DOHH2 (cell line): ENCODE measurements at regions not wholly inside any gene's neighbourhood (a gene's known extent, or its start where the extent isn't known, plus 50 kb on each side); places are given as distances from the start of the nearest gene placed in this dataset.

ENCODE experiments used
- H3F3A ChIP-seq: fragments of 200-600 bp; sonication (generic), shearing (Covaris generic); 2 replicates; pipeline ENCODE4 v1.6.0; 2016; ENCODE audit warnings: antibody characterized with exemption, mild to moderate bottlenecking; ENCODE audit not compliant: control insufficient read depth, insufficient read depth
- H3K27ac ChIP-seq: fragments of 200-600 bp; sonication (generic); 2 replicates; pipeline ENCODE4 v1.5.1; 2014; ENCODE audit warnings: low read depth, mild to moderate bottlenecking, low read length, moderate library complexity
- H3K27me3 ChIP-seq: fragments of 200-600 bp; sonication (generic); 2 replicates; pipeline ENCODE4 v1.6.1; 2014; ENCODE audit warnings: mild to moderate bottlenecking, low read length, mixed read lengths; ENCODE audit not compliant: control insufficient read depth
- H3K36me3 ChIP-seq: fragments of 200-600 bp; sonication (generic); 2 replicates; pipeline ENCODE4 v1.6.1; 2014; ENCODE audit warnings: mild to moderate bottlenecking, low read length, moderate library complexity, mixed read lengths; ENCODE audit not compliant: control insufficient read depth
- H3K4me1 ChIP-seq: fragments of 200-600 bp; sonication (generic); 2 replicates; pipeline ENCODE4 v1.6.1; 2014; ENCODE audit warnings: mild to moderate bottlenecking, low read length, mixed read lengths; ENCODE audit not compliant: control insufficient read depth
- H3K4me2 ChIP-seq: fragments of 200-600 bp; sonication (generic); 2 replicates; pipeline ENCODE4 v1.6.0; 2014; ENCODE audit warnings: mild to moderate bottlenecking, low read length, moderate library complexity
- H3K4me3 ChIP-seq: fragments of 200-600 bp; sonication (generic); 2 replicates; pipeline ENCODE4 v1.5.1; 2014; ENCODE audit warnings: mild to moderate bottlenecking, low read length, mixed read lengths
- H3K79me2 ChIP-seq: fragments of 200-600 bp; sonication (generic); 2 replicates; pipeline ENCODE4 v1.6.1; 2014; ENCODE audit warnings: mild to moderate bottlenecking, low read length, mixed read lengths; ENCODE audit not compliant: control insufficient read depth
- H3K9me2 ChIP-seq: fragments of 200-600 bp; sonication (generic); replicated peaks from 2 replicates; pipeline ENCODE4 v1.6.1; 2014; ENCODE audit warnings: mild to moderate bottlenecking, low read length, mixed read lengths; ENCODE audit not compliant: control insufficient read depth
- H3K9me3 ChIP-seq: fragments of 200-600 bp; sonication (generic); 2 replicates; pipeline ENCODE4 v1.6.1; 2014; ENCODE audit warnings: antibody characterized with exemption, low read length, mixed read lengths; ENCODE audit not compliant: control insufficient read depth, insufficient read depth
- H4K20me1 ChIP-seq: fragments of 200-600 bp; sonication (generic); 2 replicates; pipeline ENCODE4 v1.6.0; 2014; ENCODE audit warnings: low read depth, mild to moderate bottlenecking, antibody characterized with exemption, low read length, moderate library complexity; ENCODE audit not compliant: control insufficient read depth, insufficient read depth
- CTCF ChIP-seq: fragments of 200-600 bp; sonication (generic); IDR thresholded peaks from one replicate; pipeline ENCODE4 v1.5.1; 2014; ENCODE audit warnings: antibody characterized with exemption, mild to moderate bottlenecking, low read depth, low read length; ENCODE audit not compliant: poor library complexity, severe bottlenecking
- EZH2phosphoT487 ChIP-seq: fragments of 200-600 bp; sonication (generic); IDR thresholded peaks from 2 replicates; pipeline ENCODE4 v1.6.1; 2017; ENCODE audit warnings: borderline replicate concordance, mild to moderate bottlenecking, antibody characterized with exemption, low read length, moderate library complexity, mixed read lengths

- no peaks in the 10 kb centered on the region for H3F3A ChIP-seq
- no peak overlapping the region for H3K4me3 ChIP-seq
- H3K9me2 ChIP-seq = no peaks in the 10 kb centered on the region
- H3K9me3 ChIP-seq = peaks cover 4% of the 10 kb centered on the region; the same call in 1 of the 2 replicates
- peaks cover 2% of the 10 kb centered on the region; the same call in 1 of the 2 replicates for H3K4me1 ChIP-seq
- TF ChIP-seq CTCF (no peak), EZH2phosphoT487 (no peak)
- H3K4me2 ChIP-seq = no peak overlapping the region
- no peak overlapping the region for H3K27ac ChIP-seq
- H4K20me1 ChIP-seq = no peaks in the 10 kb centered on the region
- no peaks in the 10 kb centered on the region for H3K79me2 ChIP-seq
- H3K36me3 ChIP-seq = no peaks in the 10 kb centered on the region
- H3K27me3 ChIP-seq = no peaks in the 10 kb centered on the region
Observed at GRCh38 chr18:33959609-33960008, 265.1 kb downstream of the NOL4 start.

- H3F3A ChIP-seq = no peaks in the 10 kb centered on the region
Observed at GRCh38 chr18:33957707-33958106, 267.0 kb downstream of the NOL4 start.

GRCh38 chr18:33951031-33951430 lies 273.7 kb downstream of the NOL4 start:
- H3K9me2 ChIP-seq = no peaks in the 10 kb centered on the region
- TF ChIP-seq CTCF = no peak
- TF ChIP-seq EZH2phosphoT487 = no peak
- no peaks in the 10 kb centered on the region for H3K9me3 ChIP-seq
- H3K27me3 ChIP-seq = no peaks in the 10 kb centered on the region
- H3K79me2 ChIP-seq = no peaks in the 10 kb centered on the region
- no peaks in the 10 kb centered on the region for H3K36me3 ChIP-seq
- no peaks in the 10 kb centered on the region for H4K20me1 ChIP-seq
- H3K4me2 ChIP-seq = no peak overlapping the region
- no peak overlapping the region for H3K4me3 ChIP-seq
- H3F3A ChIP-seq = no peaks in the 10 kb centered on the region
- no peak overlapping the region for H3K27ac ChIP-seq
- H3K4me1 ChIP-seq = no peaks in the 10 kb centered on the region

More at GRCh38 chr18:33957707-33958106, 267.0 kb downstream of the NOL4 start:
- Histone ChIP-seq H3K9me3 (no peaks in the 10 kb centered on the region), H3K9me2 (no peaks in the 10 kb centered on the region), H3K4me2 (no peak overlapping the region), H3K4me3 (no peak overlapping the region), H3K27ac (no peak overlapping the region), H4K20me1 (no peaks in the 10 kb centered on the region), H3K27me3 (no peaks in the 10 kb centered on the region), H3K79me2 (no peaks in the 10 kb centered on the region), H3K4me1 (no peaks in the 10 kb centered on the region), H3K36me3 (no peaks in the 10 kb centered on the region)
- TF ChIP-seq EZH2phosphoT487 (no peak), CTCF (no peak)
